DND-41 (cell line): ENCODE measurements at regions not wholly inside any gene's neighbourhood (a gene's known extent, or its start where the extent isn't known, plus 50 kb on each side); places are given as distances from the start of the nearest gene placed in this dataset.

Experiments used
- ATAC-seq: fragments of 200-7000 bp; cut with Tn5 transposase; 3 replicates; pipeline ENCODE4 v1.9.1; 2021; ENCODE audit warnings: low read depth; ENCODE audit not compliant: insufficient read depth
- DNase-seq: peaks from one replicate; pipeline ENCODE4 v3.0.0-alpha.2; 2020
- H2AFZ ChIP-seq: 2 replicates; pipeline ENCODE4 v1.6.0; 2012; ENCODE audit warnings: low read depth, low read length
- H3K27ac ChIP-seq: 2 replicates; pipeline ENCODE4 v1.5.1; 2012; ENCODE audit warnings: low read length, inconsistent platforms
- H3K27me3 ChIP-seq: fragments of 200-600 bp; sonication (generic); 2 replicates; pipeline ENCODE4 v1.6.0; 2012; ENCODE audit warnings: low read length, mild to moderate bottlenecking, inconsistent platforms; ENCODE audit not compliant: insufficient read depth, poor library complexity
- H3K36me3 ChIP-seq: 2 replicates; pipeline ENCODE4 v1.5.1; 2012; ENCODE audit warnings: low read length, inconsistent platforms; ENCODE audit not compliant: insufficient read depth
- H3K4me1 ChIP-seq: 2 replicates; pipeline ENCODE4 v1.5.1; 2012; ENCODE audit warnings: mild to moderate bottlenecking, low read length; ENCODE audit not compliant: insufficient read depth
- H3K4me2 ChIP-seq: 2 replicates; pipeline ENCODE4 v1.6.0; 2012; ENCODE audit warnings: mild to moderate bottlenecking, moderate library complexity, low read length, inconsistent platforms; ENCODE audit not compliant: insufficient read depth
- H3K4me3 ChIP-seq, 2 experiments: fragments of 200-600 bp in 1 of 2; shearing (Covaris generic) in 1 of 2; 2 replicates each; pipeline ENCODE4 v1.5.1; 2012 to 2016; ENCODE audit warnings: inconsistent platforms in 2 of 2, low read length in 2 of 2, mild to moderate bottlenecking in 2 of 2, low read depth in 1 of 2, moderate library complexity in 1 of 2
- H3K79me2 ChIP-seq: 2 replicates; pipeline ENCODE4 v1.6.0; 2012; ENCODE audit warnings: low read length, inconsistent platforms; ENCODE audit not compliant: insufficient read depth
- H3K9ac ChIP-seq: 2 replicates; pipeline ENCODE4 v1.6.0; 2012; ENCODE audit warnings: low read depth, mild to moderate bottlenecking, inconsistent platforms, low read length, moderate library complexity
- H3K9me3 ChIP-seq: 2 replicates; pipeline ENCODE4 v1.5.1; 2012; ENCODE audit warnings: low read length, moderate library complexity, mild to moderate bottlenecking, inconsistent platforms; ENCODE audit not compliant: insufficient read depth, severe bottlenecking
- H4K20me1 ChIP-seq: 2 replicates; pipeline ENCODE4 v1.6.0; 2012; ENCODE audit warnings: low read length; ENCODE audit not compliant: insufficient read depth
- CTCF ChIP-seq: IDR thresholded peaks from 2 replicates; pipeline ENCODE4 v1.5.1; 2012; ENCODE audit warnings: borderline replicate concordance, low read length, moderate library complexity, mild to moderate bottlenecking; ENCODE audit not compliant: poor library complexity, severe bottlenecking; ENCODE audit errors: extremely low read depth
- EZH2 ChIP-seq: IDR thresholded peaks from 3 replicates; pipeline ENCODE4 v1.6.1; 2012; ENCODE audit warnings: borderline replicate concordance, low read depth, mild to moderate bottlenecking, moderate library complexity, low read length, inconsistent platforms; ENCODE audit not compliant: severe bottlenecking

DNA sequence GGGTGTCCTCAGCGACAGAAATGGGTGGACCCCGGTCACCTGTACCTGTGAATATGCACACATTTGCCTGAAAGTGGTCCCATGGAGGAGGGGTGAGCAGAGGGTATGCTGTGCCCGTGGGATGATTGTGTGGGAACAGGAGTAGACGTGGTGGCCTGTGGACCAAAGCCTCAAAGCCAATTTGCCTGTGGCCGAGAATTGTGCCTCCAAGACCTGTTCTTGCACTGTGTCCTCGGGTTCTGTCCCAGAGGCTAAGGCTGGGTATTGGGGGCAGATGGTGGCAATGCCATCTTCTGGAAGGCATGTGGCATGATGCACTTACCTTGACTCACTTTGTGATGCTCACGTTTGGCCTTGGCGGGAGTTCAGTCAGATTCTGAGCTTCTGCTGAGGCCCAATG is 351.0 kb downstream of the TCERG1L start:
- H3K36me3 ChIP-seq: no peaks in the 10 kb centered on the region
- no peak overlapping the region for H2AFZ ChIP-seq
- DNase-seq (no peak), ATAC-seq (no peak)
- no peaks in the 10 kb centered on the region for H3K9me3 ChIP-seq
- no peak overlapping the region for H3K9ac ChIP-seq
- H3K27me3 ChIP-seq: no peaks in the 10 kb centered on the region
- TF ChIP-seq CTCF (no peak), EZH2 (no peak)
- H3K27ac ChIP-seq: no peak overlapping the region
- H3K4me1 ChIP-seq: no peaks in the 10 kb centered on the region
- H3K79me2 ChIP-seq: no peaks in the 10 kb centered on the region
- no peak overlapping the region for H3K4me2 ChIP-seq
- H4K20me1 ChIP-seq: no peaks in the 10 kb centered on the region
- H3K4me3 ChIP-seq: no peak overlapping the region

DNA sequence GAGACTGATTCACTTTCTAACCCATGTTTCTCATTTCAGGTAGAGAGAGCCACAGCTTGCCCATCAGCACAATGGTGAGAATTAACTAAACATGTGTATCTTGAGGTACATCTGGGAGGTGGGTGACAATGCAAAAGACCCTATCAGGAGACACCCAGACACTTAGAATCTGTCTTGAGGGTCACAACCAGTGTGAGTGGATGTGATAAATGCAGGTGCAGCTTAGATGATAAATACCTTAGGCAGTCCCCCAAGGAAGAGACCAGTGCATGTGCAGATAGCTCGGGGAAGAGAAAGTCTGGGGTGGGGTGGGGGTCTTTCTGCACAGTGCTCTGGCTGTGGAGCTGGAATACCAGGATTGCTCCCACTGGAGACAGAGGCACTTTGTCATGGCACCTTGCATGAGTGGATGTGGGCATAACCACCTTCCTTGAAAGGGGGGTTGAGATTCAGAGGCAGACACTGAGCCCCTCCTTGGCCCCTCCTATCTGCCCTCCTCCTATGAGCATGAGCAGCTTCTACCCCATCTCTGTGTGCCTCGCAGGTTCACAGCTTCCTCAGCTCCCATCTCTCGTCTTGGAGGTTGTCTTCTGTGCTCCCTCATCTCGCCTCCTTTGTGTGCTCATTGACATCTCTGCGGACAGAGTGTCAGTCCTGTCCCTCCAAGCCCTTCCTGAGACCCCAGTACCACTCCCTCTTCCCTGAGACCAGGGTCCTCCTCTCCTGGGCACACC is 349.8 kb downstream of the TCERG1L start:
- TF ChIP-seq EZH2: no peak
- TF ChIP-seq CTCF: no peak
- Histone ChIP-seq H3K27me3 (no peaks in the 10 kb centered on the region), H2AFZ (no peak overlapping the region), H3K79me2 (no peaks in the 10 kb centered on the region), H3K4me3 (no peak overlapping the region), H3K9me3 (no peaks in the 10 kb centered on the region), H3K36me3 (no peaks in the 10 kb centered on the region), H3K9ac (no peak overlapping the region), H3K4me2 (no peak overlapping the region), H3K4me1 (no peaks in the 10 kb centered on the region), H4K20me1 (no peaks in the 10 kb centered on the region), H3K27ac (no peak overlapping the region)
- ATAC-seq (no peak), DNase-seq (no peak)

DNA sequence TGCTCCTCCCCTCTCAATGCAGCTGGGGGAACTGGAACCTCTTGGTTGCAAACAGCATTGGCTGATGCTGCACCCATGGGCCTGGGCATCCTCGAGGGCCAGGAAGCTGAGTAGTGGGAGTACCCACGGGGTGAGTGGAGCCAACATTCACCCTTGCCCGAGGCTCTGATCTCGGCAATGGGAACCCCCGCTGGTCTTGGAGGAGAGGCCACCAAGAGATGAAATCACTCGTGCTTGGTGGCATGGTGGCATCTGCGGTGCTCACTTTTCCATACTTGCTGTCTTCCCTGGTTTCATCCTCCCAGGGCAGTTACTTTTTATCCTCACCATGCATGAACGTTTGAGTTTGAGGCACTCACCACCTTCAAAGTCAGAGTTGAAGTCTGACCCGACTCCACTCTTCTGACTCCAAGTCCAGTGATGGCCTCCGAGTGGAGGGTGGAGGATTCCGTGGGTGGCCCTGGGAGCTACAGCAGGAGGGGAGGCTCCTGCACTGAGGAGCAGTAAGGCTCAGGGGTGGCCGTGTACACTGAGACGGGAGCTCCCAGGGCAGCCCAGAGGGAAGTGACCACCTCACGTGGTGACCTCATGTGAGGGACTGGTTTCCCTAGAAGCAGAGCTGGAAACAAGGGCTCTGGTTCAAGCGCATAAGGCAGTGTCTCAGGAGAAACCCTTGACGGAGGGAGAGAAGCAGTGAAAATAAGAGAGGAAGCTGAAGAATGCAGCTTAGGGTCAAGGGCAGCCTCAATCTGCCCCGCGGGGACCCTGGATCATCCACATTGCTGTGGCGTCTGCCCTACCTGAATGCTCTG is 349.1 kb downstream of the TCERG1L start:
- Histone ChIP-seq H3K9ac (no peak overlapping the region), H3K4me2 (no peak overlapping the region)

More for the DNA sequence above, 349.1 kb downstream of the TCERG1L start:
- DNase-seq (no peak), ATAC-seq (no peak)
- Histone ChIP-seq H3K36me3 (no peaks in the 10 kb centered on the region), H3K27me3 (no peaks in the 10 kb centered on the region), H3K4me3 (no peak overlapping the region), H3K4me1 (no peaks in the 10 kb centered on the region), H3K79me2 (no peaks in the 10 kb centered on the region), H4K20me1 (no peaks in the 10 kb centered on the region), H3K27ac (no peak overlapping the region), H2AFZ (no peak overlapping the region), H3K9me3 (no peaks in the 10 kb centered on the region)
- no peak for TF ChIP-seq CTCF
- no peak for TF ChIP-seq EZH2
